ENCODE measurements at regions not wholly inside any gene's neighbourhood (a gene's known extent, or its start where the extent isn't known, plus 50 kb on each side); places are given as distances from the start of the nearest gene placed in this dataset.

- no peak overlapping the region for H3K4me2 ChIP-seq
- H3F3A ChIP-seq (replicated peaks; ENCODE audit: insufficient read depth), result no peaks in the 10 kb centered on the region
- H3K27me3 ChIP-seq (ENCODE audit: insufficient read depth), result no peaks in the 10 kb centered on the region
- H3K79me2 ChIP-seq (ENCODE audit: insufficient read depth), result no peaks in the 10 kb centered on the region
- DNase-seq, result no peak
- no peaks in the 10 kb centered on the region for H3K4me1 ChIP-seq (ENCODE audit: control insufficient read depth in 1 of 2, insufficient read depth in 2 of 2, low read depth in 1 of 2, low read length in 1 of 2)
- ChIA-PET POLR2A (no interaction called here), CTCF (no interaction called here)
- TF ChIP-seq TCF12 (IDR thresholded peaks at IDR 0.05) (no peak), USF2 (IDR thresholded peaks at IDR 0.05; ENCODE audit: borderline replicate concordance, low read depth, low read length) (no peak), YY1 (IDR thresholded peaks at IDR 0.05; ENCODE audit: low read depth) (no peak), MEF2A (IDR thresholded peaks at IDR 0.05; ENCODE audit: borderline replicate concordance, low read depth) (no peak), TAF1 (IDR thresholded peaks at IDR 0.05; ENCODE audit: borderline replicate concordance, low read depth, low read length) (no peak), CHD2 (IDR thresholded peaks at IDR 0.05; ENCODE audit: low read length, partially characterized antibody) (no peak), ELF1 (IDR thresholded peaks at IDR 0.05) (no peak), POLR2AphosphoS5 (IDR thresholded peaks at IDR 0.05; ENCODE audit: low read depth, low read length) (no peak), FOXM1 (IDR thresholded peaks at IDR 0.05; ENCODE audit: low read depth) (no peak), FOSL2 (IDR thresholded peaks at IDR 0.05; ENCODE audit: borderline replicate concordance, low read depth) (no peak), TEAD4 (IDR thresholded peaks at IDR 0.05; ENCODE audit: borderline replicate concordance, insufficient read depth) (no peak), GABPA (IDR thresholded peaks at IDR 0.05; ENCODE audit: low read depth) (no peak)
- TF ChIP-seq, protein P1, sequence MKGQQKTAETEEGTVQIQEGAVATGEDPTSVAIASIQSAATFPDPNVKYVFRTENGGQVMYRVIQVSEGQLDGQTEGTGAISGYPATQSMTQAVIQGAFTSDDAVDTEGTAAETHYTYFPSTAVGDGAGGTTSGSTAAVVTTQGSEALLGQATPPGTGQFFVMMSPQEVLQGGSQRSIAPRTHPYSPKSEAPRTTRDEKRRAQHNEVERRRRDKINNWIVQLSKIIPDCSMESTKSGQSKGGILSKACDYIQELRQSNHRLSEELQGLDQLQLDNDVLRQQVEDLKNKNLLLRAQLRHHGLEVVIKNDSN (IDR thresholded peaks at IDR 0.05; ENCODE audit: borderline replicate concordance, low read depth), result no peak
- TF ChIP-seq, protein P2, sequence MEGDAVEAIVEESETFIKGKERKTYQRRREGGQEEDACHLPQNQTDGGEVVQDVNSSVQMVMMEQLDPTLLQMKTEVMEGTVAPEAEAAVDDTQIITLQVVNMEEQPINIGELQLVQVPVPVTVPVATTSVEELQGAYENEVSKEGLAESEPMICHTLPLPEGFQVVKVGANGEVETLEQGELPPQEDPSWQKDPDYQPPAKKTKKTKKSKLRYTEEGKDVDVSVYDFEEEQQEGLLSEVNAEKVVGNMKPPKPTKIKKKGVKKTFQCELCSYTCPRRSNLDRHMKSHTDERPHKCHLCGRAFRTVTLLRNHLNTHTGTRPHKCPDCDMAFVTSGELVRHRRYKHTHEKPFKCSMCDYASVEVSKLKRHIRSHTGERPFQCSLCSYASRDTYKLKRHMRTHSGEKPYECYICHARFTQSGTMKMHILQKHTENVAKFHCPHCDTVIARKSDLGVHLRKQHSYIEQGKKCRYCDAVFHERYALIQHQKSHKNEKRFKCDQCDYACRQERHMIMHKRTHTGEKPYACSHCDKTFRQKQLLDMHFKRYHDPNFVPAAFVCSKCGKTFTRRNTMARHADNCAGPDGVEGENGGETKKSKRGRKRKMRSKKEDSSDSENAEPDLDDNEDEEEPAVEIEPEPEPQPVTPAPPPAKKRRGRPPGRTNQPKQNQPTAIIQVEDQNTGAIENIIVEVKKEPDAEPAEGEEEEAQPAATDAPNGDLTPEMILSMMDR (IDR thresholded peaks at IDR 0.05), result no peak
- no peaks in the 10 kb centered on the region for H3K9me2 ChIP-seq
- H3K9ac ChIP-seq, result no peak overlapping the region
- H3K4me3 ChIP-seq (ENCODE audit: low read depth in 2 of 2, low read length in 1 of 2), result no peak overlapping the region
- H3K36me3 ChIP-seq (replicated peaks in 1 of 2; ENCODE audit: control insufficient read depth in 1 of 2, insufficient read depth in 2 of 2, low read length in 1 of 2), result no peaks in the 10 kb centered on the region
- no peak overlapping the region for H2AFZ ChIP-seq (ENCODE audit: low read depth)
- H3K27ac ChIP-seq (ENCODE audit: low read depth in 2 of 2, low read length in 1 of 2), result no peak overlapping the region
- H3K9me3 ChIP-seq, result no peaks in the 10 kb centered on the region
- 8% methylated on average over 2 of the region's 2 CpGs for WGBS (ENCODE audit: low lambda C conversion rate)
- H4K20me1 ChIP-seq (ENCODE audit: insufficient read depth), result no peaks in the 10 kb centered on the region
Measured at GRCh38 chr14:42163136-42163535, 556.5 kb downstream of the LRFN5 start.

DNA sequence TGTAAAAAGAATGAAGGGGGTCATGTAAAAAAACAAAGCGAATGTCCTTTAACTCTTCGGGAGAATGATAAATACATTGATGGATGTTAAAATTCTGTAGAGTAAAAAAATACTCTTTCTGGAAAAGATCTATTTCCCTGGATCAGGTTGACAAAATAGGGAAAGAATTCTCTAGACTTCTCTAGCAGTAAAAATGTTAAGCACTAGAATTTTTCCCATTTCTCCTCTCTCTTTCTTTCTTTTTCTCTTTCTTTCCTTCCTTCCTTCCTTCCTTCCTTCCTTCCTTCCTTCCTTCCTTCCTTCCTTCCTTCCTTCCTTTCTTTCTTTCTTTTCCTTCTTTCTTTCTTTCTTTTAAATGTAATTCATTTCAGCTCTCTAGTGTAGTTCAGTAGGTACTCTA, 552.5 kb downstream of the LRFN5 start:
- H3K27ac ChIP-seq (ENCODE audit: low read depth in 2 of 2, low read length in 1 of 2), result no peak overlapping the region
- ChIA-PET CTCF (no interaction called here), POLR2A (no interaction called here)
- no peak overlapping the region for H3K4me3 ChIP-seq (ENCODE audit: low read depth in 2 of 2, low read length in 1 of 2)
- H4K20me1 ChIP-seq (ENCODE audit: insufficient read depth), result no peaks in the 10 kb centered on the region
- DNase-seq, result no peak
- no peaks in the 10 kb centered on the region for H3K9me3 ChIP-seq
- H3K4me2 ChIP-seq, result no peak overlapping the region
- H2AFZ ChIP-seq (ENCODE audit: low read depth), result no peak overlapping the region
- H3K79me2 ChIP-seq (ENCODE audit: insufficient read depth), result no peaks in the 10 kb centered on the region
- H3K4me1 ChIP-seq (ENCODE audit: control insufficient read depth in 1 of 2, insufficient read depth in 2 of 2, low read depth in 1 of 2, low read length in 1 of 2), result no peaks in the 10 kb centered on the region
- WGBS (ENCODE audit: low lambda C conversion rate), result 21% methylated on average over 2 of the region's 2 CpGs
- H3K27me3 ChIP-seq (ENCODE audit: insufficient read depth), result no peaks in the 10 kb centered on the region
- no peaks in the 10 kb centered on the region for H3F3A ChIP-seq (replicated peaks; ENCODE audit: insufficient read depth)
- no peak overlapping the region for H3K9ac ChIP-seq
- no peaks in the 10 kb centered on the region for H3K9me2 ChIP-seq
- no peaks in the 10 kb centered on the region for H3K36me3 ChIP-seq (replicated peaks in 1 of 2; ENCODE audit: control insufficient read depth in 1 of 2, insufficient read depth in 2 of 2, low read length in 1 of 2)
- TF ChIP-seq MXI1 (IDR thresholded peaks at IDR 0.05; ENCODE audit: low read depth, low read length) (no peak), EZH2phosphoT487 (IDR thresholded peaks at IDR 0.05; ENCODE audit: borderline replicate concordance, low read depth) (no peak), RAD21 (IDR thresholded peaks at IDR 0.05; ENCODE audit: low read length) (no peak), JUND (IDR thresholded peaks at IDR 0.05) (no peak), NRF1 (IDR thresholded peaks at IDR 0.05; ENCODE audit: low read depth, low read length) (no peak)
- TF ChIP-seq, protein P3, sequence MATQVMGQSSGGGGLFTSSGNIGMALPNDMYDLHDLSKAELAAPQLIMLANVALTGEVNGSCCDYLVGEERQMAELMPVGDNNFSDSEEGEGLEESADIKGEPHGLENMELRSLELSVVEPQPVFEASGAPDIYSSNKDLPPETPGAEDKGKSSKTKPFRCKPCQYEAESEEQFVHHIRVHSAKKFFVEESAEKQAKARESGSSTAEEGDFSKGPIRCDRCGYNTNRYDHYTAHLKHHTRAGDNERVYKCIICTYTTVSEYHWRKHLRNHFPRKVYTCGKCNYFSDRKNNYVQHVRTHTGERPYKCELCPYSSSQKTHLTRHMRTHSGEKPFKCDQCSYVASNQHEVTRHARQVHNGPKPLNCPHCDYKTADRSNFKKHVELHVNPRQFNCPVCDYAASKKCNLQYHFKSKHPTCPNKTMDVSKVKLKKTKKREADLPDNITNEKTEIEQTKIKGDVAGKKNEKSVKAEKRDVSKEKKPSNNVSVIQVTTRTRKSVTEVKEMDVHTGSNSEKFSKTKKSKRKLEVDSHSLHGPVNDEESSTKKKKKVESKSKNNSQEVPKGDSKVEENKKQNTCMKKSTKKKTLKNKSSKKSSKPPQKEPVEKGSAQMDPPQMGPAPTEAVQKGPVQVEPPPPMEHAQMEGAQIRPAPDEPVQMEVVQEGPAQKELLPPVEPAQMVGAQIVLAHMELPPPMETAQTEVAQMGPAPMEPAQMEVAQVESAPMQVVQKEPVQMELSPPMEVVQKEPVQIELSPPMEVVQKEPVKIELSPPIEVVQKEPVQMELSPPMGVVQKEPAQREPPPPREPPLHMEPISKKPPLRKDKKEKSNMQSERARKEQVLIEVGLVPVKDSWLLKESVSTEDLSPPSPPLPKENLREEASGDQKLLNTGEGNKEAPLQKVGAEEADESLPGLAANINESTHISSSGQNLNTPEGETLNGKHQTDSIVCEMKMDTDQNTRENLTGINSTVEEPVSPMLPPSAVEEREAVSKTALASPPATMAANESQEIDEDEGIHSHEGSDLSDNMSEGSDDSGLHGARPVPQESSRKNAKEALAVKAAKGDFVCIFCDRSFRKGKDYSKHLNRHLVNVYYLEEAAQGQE (IDR thresholded peaks at IDR 0.05; ENCODE audit: low read depth, low read length), result no peak
- TF ChIP-seq, protein P4, sequence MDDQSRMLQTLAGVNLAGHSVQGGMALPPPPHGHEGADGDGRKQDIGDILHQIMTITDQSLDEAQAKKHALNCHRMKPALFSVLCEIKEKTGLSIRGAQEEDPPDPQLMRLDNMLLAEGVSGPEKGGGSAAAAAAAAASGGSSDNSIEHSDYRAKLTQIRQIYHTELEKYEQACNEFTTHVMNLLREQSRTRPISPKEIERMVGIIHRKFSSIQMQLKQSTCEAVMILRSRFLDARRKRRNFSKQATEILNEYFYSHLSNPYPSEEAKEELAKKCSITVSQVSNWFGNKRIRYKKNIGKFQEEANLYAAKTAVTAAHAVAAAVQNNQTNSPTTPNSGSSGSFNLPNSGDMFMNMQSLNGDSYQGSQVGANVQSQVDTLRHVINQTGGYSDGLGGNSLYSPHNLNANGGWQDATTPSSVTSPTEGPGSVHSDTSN (IDR thresholded peaks at IDR 0.05), result no peak

Measured in SK-N-SH (cell line).